Heart left ventricle (tissue), 13 donors: ENCODE measurements at regions not wholly inside any gene's neighbourhood (a gene's known extent, or its start where the extent isn't known, plus 50 kb on each side); places are given as distances from the start of the nearest gene placed in this dataset.

Experiments used
- CTCF ChIP-seq, 12 donors: fragments of 200-600 bp; sonication (generic) in 4 of 12; IDR thresholded peaks; one replicate each; pipeline versions ENCODE4 v1.5.0 to v1.8.0; 2018 to 2022; ENCODE audit warnings: antibody characterized with exemption in 12 of 12, mild to moderate bottlenecking in 5 of 12
- POLR2A ChIP-seq, 2 donors: fragments of 450-650 bp; IDR thresholded peaks; one replicate each; pipeline ENCODE4 v1.6.1; 2017; ENCODE audit warnings: antibody characterized with exemption in 2 of 2, mild to moderate bottlenecking in 2 of 2, moderate library complexity in 2 of 2
- donor health status: ischemic (EF 13 %, LVEDD 7.1; RV severe dilation, severe dysfunction).
- donor health status: DM: no; HTN: yes; CAD: no.
- donor health status: DM: no; HTN: no; CAD: no.
- donor health status: ischemic (EF 25% LVEDD 6.9; RV normal size, moderate dysfunction).
- donor health status: ischemic (EF 25% LVEDD 5.7; RV mildly dilated, moderate dysfunction).
- donor health status: ischemic (EF 35%, LVEDD 5.7; RV mildly dilated, moderate dysfunction).
- donor health status: nonischemic (EF 11% LVEDD 7.7; RV severe dilation, severe dysfunction).
- donor health status: DM: yes; HTN: yes; CAD: no.
- donor health status: PGD.
- donor health status: ischemic (EF 29% LVEDD 5.4; RV normal size, mild dysfunction).
- donor health status: nonischemic (EF 23%, LVEDD 6.1; RV moderate dilation, normal function).

DNA sequence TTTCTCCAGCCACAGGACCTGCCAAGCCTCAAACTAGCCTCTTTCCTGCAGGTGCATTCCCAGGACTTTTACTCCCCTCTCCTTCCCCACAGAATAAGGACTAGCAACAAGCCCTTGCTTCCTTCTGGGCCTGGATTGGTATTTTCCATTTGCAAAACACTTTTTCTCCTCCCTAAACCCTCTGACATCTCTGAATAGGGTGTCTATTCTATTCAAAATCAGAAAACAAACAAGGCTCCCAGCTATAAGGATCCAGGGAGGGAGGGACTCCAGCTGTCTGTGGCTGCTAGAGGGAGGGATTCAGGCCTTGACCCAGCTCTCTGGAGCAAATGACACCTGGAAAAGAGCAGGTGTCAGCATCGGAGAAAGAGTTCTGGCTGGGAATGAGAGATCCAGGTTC lies 168.5 kb upstream of the BDNF start:
- TF ChIP-seq CTCF (IDR thresholded peaks at IDR 0.05) (no peak), POLR2A (IDR thresholded peaks at IDR 0.05) (no peak)
